ENCODE measurements at regions not wholly inside any gene's neighbourhood (a gene's known extent, or its start where the extent isn't known, plus 50 kb on each side); places are given as distances from the start of the nearest gene placed in this dataset.

GRCh38 chr2:21422724-21423522 lies 299.2 kb downstream of the TDRD15 start (continued):
- TF ChIP-seq ZHX1 (CRISPR knock-in tag; IDR thresholded peaks at IDR 0.05; ENCODE audit: low read depth) (no peak), ZMAT5 (CRISPR knock-in tag; IDR thresholded peaks at IDR 0.05; ENCODE audit: borderline replicate concordance, low read depth) (no peak), HNF4A (CRISPR knock-in tag; IDR thresholded peaks at IDR 0.05) (peak; percentile 85), ZNF549 (CRISPR knock-in tag; IDR thresholded peaks at IDR 0.05) (no peak), RFXANK (CRISPR knock-in tag; IDR thresholded peaks at IDR 0.05) (no peak), HNF4G (IDR thresholded peaks at IDR 0.05; ENCODE audit: borderline replicate concordance, low read depth, low read length) (no peak), HNF4G (CRISPR knock-in tag; IDR thresholded peaks at IDR 0.05; ENCODE audit: borderline replicate concordance, low read depth) (0 out of 2 replicates have a peak, but pooled peaks have one; percentile 31), ZNF124 (CRISPR knock-in tag; IDR thresholded peaks at IDR 0.05) (no peak; the same call in 1 of the 2 replicates), ZFX (CRISPR knock-in tag; IDR thresholded peaks at IDR 0.05; ENCODE audit: low read depth) (no peak), IRF2 (CRISPR knock-in tag; IDR thresholded peaks at IDR 0.05) (peak; percentile 42; the same call in 1 of the 2 replicates), HMG20B (CRISPR knock-in tag; conservative IDR thresholded peaks at IDR 0.05) (no peak; the same call in 1 of the 2 replicates), ZNF746 (CRISPR knock-in tag; IDR thresholded peaks at IDR 0.05) (no peak), ZNF850 (CRISPR knock-in tag; conservative IDR thresholded peaks at IDR 0.05) (no peak), MEF2D (CRISPR knock-in tag; IDR thresholded peaks at IDR 0.05) (no peak), SIN3A (IDR thresholded peaks at IDR 0.05; ENCODE audit: borderline replicate concordance, low read depth, low read length) (no peak), ZNF576 (CRISPR knock-in tag; IDR thresholded peaks at IDR 0.05) (no peak), ZKSCAN1 (IDR thresholded peaks at IDR 0.05; ENCODE audit: low read length) (no peak), ZNF878 (CRISPR knock-in tag; IDR thresholded peaks at IDR 0.05) (peak; percentile 79), CTCF (CRISPR knock-in tag; IDR thresholded peaks at IDR 0.05) (peak; percentile 34; the same call in 1 of the 2 replicates), ZBTB25 (CRISPR knock-in tag; IDR thresholded peaks at IDR 0.05) (no peak), HIC2 (CRISPR knock-in tag; IDR thresholded peaks at IDR 0.05; ENCODE audit: low read depth) (no peak), SAFB2 (CRISPR knock-in tag; IDR thresholded peaks at IDR 0.05; ENCODE audit: borderline replicate concordance, low read depth) (no peak), NFYB (CRISPR knock-in tag; IDR thresholded peaks at IDR 0.05) (no peak)

Measured in HepG2 (cell line).